HCT116 (cell line): ENCODE measurements at regions not wholly inside any gene's neighbourhood (a gene's known extent, or its start where the extent isn't known, plus 50 kb on each side); places are given as distances from the start of the nearest gene placed in this dataset.
"Not testable (repeated sequence)": the region's sequence is repeated elsewhere in the genome, so short reads cannot be mapped to it uniquely, and the experiment has no call there.

Experiments used
- ATAC-seq: fragments of 200-7000 bp; cut with Tn5 transposase; 2 replicates; pipeline ENCODE4 v1.9.1; 2020; ENCODE audit warnings: mild to moderate bottlenecking, moderate library complexity
- BruUV-seq: library from RNA; stranded (reverse); fragments of 400-500 nt; replicated peaks from 2 replicates; lab custom pipeline; 2021; lab: Mats Ljungman, UMichigan
- CTCF ChIA-PET: fragments of 300-600 bp; sonication (Branson Sonifier 250); formaldehyde crosslinking; loops from one replicate; lab custom pipeline; 2021; ENCODE audit warnings: antibody characterized with exemption; lab: Charles Lee
- POLR2A ChIA-PET: fragments of 300-600, 350-600 bp; sonication (Branson Sonifier 250); formaldehyde crosslinking; loops from one replicate; lab custom pipeline; 2021; ENCODE audit warnings: antibody characterized with exemption; lab: Charles Lee
- RAD21 ChIA-PET, 2 experiments: fragments of 300-600 bp; sonication (Branson Sonifier 250); formaldehyde crosslinking; loops; one replicate each; lab custom pipeline; 2023; ENCODE audit warnings: low total read pairs in 2 of 2; ENCODE audit not compliant: uncharacterized antibody in 2 of 2, unreplicated experiment in 2 of 2, low non-redundant PET in 1 of 2; lab: Charles Lee
- DNase-seq: peaks from one replicate; pipeline ENCODE4 v3.0.0-alpha.2; 2010; ENCODE audit warnings: low read depth, low spot score
- H2AFZ ChIP-seq: fragments of 200-600 bp; shearing (Covaris generic), sonication (generic); 2 replicates; pipeline ENCODE4 v1.6.1; 2017; ENCODE audit warnings: low read depth, mixed run types, mixed read lengths, antibody characterized with exemption, low read length; ENCODE audit not compliant: poor library complexity, severe bottlenecking
- H3K27ac ChIP-seq: 2 replicates; pipeline ENCODE4 v1.5.1; 2012; ENCODE audit warnings: low read depth, low read length
- H3K27me3 ChIP-seq: fragments of 200-600 bp; sonication (generic); 2 replicates; pipeline ENCODE4 v1.6.1; 2016; ENCODE audit warnings: mixed run types, low read length, mixed read lengths; ENCODE audit not compliant: insufficient read depth
- H3K36me3 ChIP-seq, 2 experiments: fragments of 200-500 bp in 1 of 2; fragments of 200-600 bp in 1 of 2; sonication (Bioruptor generic) in 1 of 2; sonication (generic) in 1 of 2; 2 replicates each; pipeline versions ENCODE4 v1.5.1 to v1.6.1; 2014 to 2016; ENCODE audit warnings: low read length in 2 of 2, inconsistent platforms in 1 of 2, mixed read lengths in 1 of 2, mixed run types in 1 of 2; ENCODE audit not compliant: insufficient read depth in 2 of 2, control insufficient read depth in 1 of 2
- H3K4me1 ChIP-seq, 2 experiments: fragments of 200-600 bp in 1 of 2; sonication (generic) in 1 of 2; 2 replicates each; pipeline versions ENCODE4 v1.5.1 to v1.6.1; 2012 to 2017; ENCODE audit warnings: low read length in 2 of 2, inconsistent platforms in 1 of 2, mild to moderate bottlenecking in 1 of 2, mixed read lengths in 1 of 2, mixed run types in 1 of 2, moderate library complexity in 1 of 2; ENCODE audit not compliant: insufficient read depth in 2 of 2, control insufficient read depth in 1 of 2
- H3K4me2 ChIP-seq: fragments of 200-600 bp; sonication (generic); 2 replicates; pipeline ENCODE4 v1.6.1; 2017; ENCODE audit warnings: mixed run types, low read length, mixed read lengths
- H3K4me3 ChIP-seq, 2 experiments: fragments of 200-600 bp in 1 of 2; sonication (generic) in 1 of 2; replicated peaks in 1 of 2; 2 replicates each; pipeline ENCODE4 v1.5.1; 2011 to 2016; ENCODE audit warnings: low read length in 2 of 2, control low read depth in 1 of 2, low read depth in 1 of 2, mild to moderate bottlenecking in 1 of 2, mixed read lengths in 1 of 2, mixed run types in 1 of 2
- H3K79me2 ChIP-seq: fragments of 200-600 bp; sonication (generic); 2 replicates; pipeline ENCODE4 v1.6.1; 2017; ENCODE audit warnings: mild to moderate bottlenecking, mixed run types, low read length, moderate library complexity, mixed read lengths; ENCODE audit not compliant: insufficient read depth
- H3K9ac ChIP-seq: fragments of 200-600 bp; sonication (generic); 2 replicates; pipeline ENCODE4 v1.6.1; 2016; ENCODE audit warnings: low read length, mixed read lengths
- H3K9me2 ChIP-seq: fragments of 200-600 bp; sonication (generic), shearing (Covaris generic); 2 replicates; pipeline ENCODE4 v1.6.1; 2017; ENCODE audit warnings: mixed run types, mild to moderate bottlenecking, moderate library complexity; ENCODE audit not compliant: insufficient read depth
- H3K9me3 ChIP-seq, 2 experiments: fragments of 200-500 bp in 1 of 2; fragments of 200-600 bp in 1 of 2; sonication (Bioruptor generic) in 1 of 2; sonication (generic) in 1 of 2; 2 replicates each; pipeline ENCODE4 v1.6.1; 2014 to 2017; ENCODE audit warnings: low read length in 2 of 2, mixed read lengths in 2 of 2, inconsistent platforms in 1 of 2, low read depth in 1 of 2, mild to moderate bottlenecking in 1 of 2, mixed run types in 1 of 2, moderate library complexity in 1 of 2; ENCODE audit not compliant: control insufficient read depth in 1 of 2, insufficient read depth in 1 of 2
- H4K20me1 ChIP-seq: fragments of 200-600 bp; sonication (generic), shearing (Covaris generic); 2 replicates; pipeline ENCODE4 v1.6.1; 2017; ENCODE audit warnings: mixed run types, mild to moderate bottlenecking, moderate library complexity; ENCODE audit not compliant: insufficient read depth
- EZH2 ChIP-seq: fragments of 200-600 bp; sonication (generic); IDR thresholded peaks from 2 replicates; pipeline ENCODE4 v1.6.1; 2017; ENCODE audit warnings: antibody characterized with exemption, mixed run types
- JUND ChIP-seq: IDR thresholded peaks from 2 replicates; pipeline ENCODE4 v1.6.1; 2012
- TCF7L2 ChIP-seq: IDR thresholded peaks from 2 replicates; pipeline ENCODE4 v1.7.0; 2011; ENCODE audit warnings: borderline replicate concordance, inconsistent platforms; ENCODE audit not compliant: insufficient read depth, insufficient read length; ENCODE audit errors: extremely low read depth
- intact Hi-C: fragments of 100-400 bp; cut with micrococcal nuclease; formaldehyde crosslinking; loops from 2 replicates; pipeline ENCODE4 v1.10.0; 2022

GRCh38 chr4:112038861-112039260 is 106.4 kb upstream of the FAM241A start:
- Histone ChIP-seq H2AFZ (no peak overlapping the region), H3K9me3 (no peaks in the 10 kb centered on the region), H3K79me2 (no peaks in the 10 kb centered on the region), H3K9ac (no peak overlapping the region), H3K4me1 (no peaks in the 10 kb centered on the region), H3K27me3 (no peaks in the 10 kb centered on the region), H4K20me1 (no peaks in the 10 kb centered on the region), H3K9me2 (no peaks in the 10 kb centered on the region), H3K4me3 (no peak overlapping the region), H3K4me2 (no peak overlapping the region), H3K27ac (no peak overlapping the region), H3K36me3 (no peaks in the 10 kb centered on the region)
- TF ChIP-seq JUND (no peak), TCF7L2 (no peak), EZH2 (no peak)
- no TSS peak for BruUV-seq
- ATAC-seq = no peak
- intact Hi-C loops = loop anchor here (10.0 kb wide), 1 partner anchor 894 kb away; no protein-coding TSS in a partner anchor
- ChIA-PET POLR2A (no interaction called here), CTCF (interaction anchor here (1.2 kb wide), 1 partner anchor 184 kb away, joined by 3 read pairs; no protein-coding TSS in a partner anchor), RAD21 (no interaction called here)
- no peak for DNase-seq

GRCh38 chr4:112049119-112049518 is 96.1 kb upstream of the FAM241A start:
- H3K9ac ChIP-seq, H3K27me3 ChIP-seq, H3K9me2 ChIP-seq, CTCF ChIA-PET, H3K36me3 ChIP-seq, H2AFZ ChIP-seq, POLR2A ChIA-PET, H3K9me3 ChIP-seq, H3K4me3 ChIP-seq, BruUV-seq, H3K4me2 ChIP-seq, H3K4me1 ChIP-seq, ATAC-seq, H3K27ac ChIP-seq, DNase-seq, H3K79me2 ChIP-seq, H4K20me1 ChIP-seq, intact Hi-C loops, RAD21 ChIA-PET: not testable (repeated sequence)
